Liver (tissue), 8 donors: ENCODE measurements at regions not wholly inside any gene's neighbourhood (a gene's known extent, or its start where the extent isn't known, plus 50 kb on each side); places are given as distances from the start of the nearest gene placed in this dataset.

Experiments
- DNase-seq: peaks from one replicate; pipeline ENCODE4 v3.0.0-alpha.2; 2017; ENCODE audit warnings: low spot score
- H3K27ac ChIP-seq, 2 donors: one replicate each; pipeline ENCODE4 v1.7.0; 2013; ENCODE audit warnings: inconsistent platforms in 2 of 2, low read length in 2 of 2, control low read depth in 1 of 2, low read depth in 1 of 2, mild to moderate bottlenecking in 1 of 2
- H3K27me3 ChIP-seq, 4 donors: one replicate each; pipeline versions ENCODE4 v1.6.1 to v1.7.0; 2013; ENCODE audit warnings: low read length in 3 of 4, inconsistent platforms in 1 of 4, mild to moderate bottlenecking in 1 of 4, moderate library complexity in 1 of 4; ENCODE audit not compliant: control insufficient read depth in 4 of 4, insufficient read depth in 4 of 4
- H3K36me3 ChIP-seq, 4 donors: one replicate each; pipeline versions ENCODE4 v1.6.1 to v1.7.0; 2013; ENCODE audit warnings: low read length in 3 of 4, mild to moderate bottlenecking in 3 of 4, low read depth in 1 of 4, moderate library complexity in 1 of 4; ENCODE audit not compliant: control insufficient read depth in 4 of 4, insufficient read depth in 3 of 4
- H3K4me1 ChIP-seq, 4 donors: one replicate each; pipeline versions ENCODE4 v1.6.1 to v1.7.0; 2013; ENCODE audit warnings: low read length in 3 of 4, mild to moderate bottlenecking in 3 of 4, moderate library complexity in 1 of 4; ENCODE audit not compliant: control insufficient read depth in 4 of 4, insufficient read depth in 4 of 4
- H3K4me3 ChIP-seq, 3 donors: one replicate each; pipeline versions ENCODE4 v1.6.1 to v1.7.0; 2013; ENCODE audit warnings: low read length in 3 of 3, control low read depth in 1 of 3, low read depth in 1 of 3, mild to moderate bottlenecking in 1 of 3
- H3K9ac ChIP-seq, 2 donors: one replicate each; pipeline ENCODE4 v1.7.0; 2013; ENCODE audit warnings: low read length in 2 of 2, mild to moderate bottlenecking in 2 of 2, moderate library complexity in 2 of 2, control low read depth in 1 of 2, low read depth in 1 of 2
- H3K9me3 ChIP-seq, 4 donors: one replicate each; pipeline versions ENCODE4 v1.6.1 to v1.7.0; 2013; ENCODE audit warnings: low read length in 3 of 4; ENCODE audit not compliant: control insufficient read depth in 4 of 4
- ATF3 ChIP-seq: IDR thresholded peaks from 2 replicates; pipeline ENCODE4 v1.6.1; 2016; ENCODE audit warnings: antibody characterized with exemption
- EGR1 ChIP-seq, 2 donors: IDR thresholded peaks; 2 replicates each; pipeline ENCODE4 v1.6.1; 2016 to 2018; ENCODE audit warnings: antibody characterized with exemption in 2 of 2, low read depth in 2 of 2
- GABPA ChIP-seq, 2 donors: IDR thresholded peaks in 1 of 2; conservative IDR thresholded peaks in 1 of 2; 2 replicates each; pipeline ENCODE4 v1.6.1; 2016; ENCODE audit warnings: antibody characterized with exemption in 2 of 2, mild to moderate bottlenecking in 1 of 2, moderate library complexity in 1 of 2
- HNF4A ChIP-seq, 2 donors: conservative IDR thresholded peaks; 2 replicates each; pipeline ENCODE4 v1.6.1; 2016; ENCODE audit warnings: antibody characterized with exemption in 2 of 2, mild to moderate bottlenecking in 2 of 2
- HNF4G ChIP-seq: IDR thresholded peaks from 2 replicates; pipeline ENCODE4 v1.6.1; 2016; ENCODE audit warnings: antibody characterized with exemption
- NR2F2 ChIP-seq: IDR thresholded peaks from 2 replicates; pipeline ENCODE4 v1.6.1; 2016; ENCODE audit warnings: antibody characterized with exemption
- RAD21 ChIP-seq, 2 donors: IDR thresholded peaks; 2 replicates each; pipeline ENCODE4 v1.6.1; 2016; ENCODE audit warnings: antibody characterized with exemption in 2 of 2, mild to moderate bottlenecking in 2 of 2
- REST ChIP-seq: IDR thresholded peaks from 2 replicates; pipeline ENCODE4 v1.6.1; 2016; ENCODE audit warnings: antibody characterized with exemption, mild to moderate bottlenecking
- RXRA ChIP-seq, 2 donors: IDR thresholded peaks; 2 replicates each; pipeline ENCODE4 v1.6.1; 2017 to 2018; ENCODE audit warnings: antibody characterized with exemption in 2 of 2, mild to moderate bottlenecking in 1 of 2
- TAF1 ChIP-seq: conservative IDR thresholded peaks from 2 replicates; pipeline ENCODE4 v1.6.1; 2016; ENCODE audit warnings: antibody characterized with exemption, mild to moderate bottlenecking
- WGBS: extraction: QIAGEN DNeasy Blood & Tissue Kit; methylation state at CpG from one replicate; pipeline ENCODE4 v1.1.7; 2013; 5-methylcytosine and 5-hydroxymethylcytosine counted together
- TF ChIP-seq, protein P1 (sequence below): IDR thresholded peaks from 2 replicates; pipeline ENCODE4 v1.6.1; 2016; ENCODE audit warnings: antibody characterized with exemption
- TF ChIP-seq, protein P2 (sequence below): IDR thresholded peaks from 2 replicates; pipeline ENCODE4 v1.6.1; 2016; ENCODE audit warnings: antibody characterized with exemption
- TF ChIP-seq, protein P3 (sequence below): fragments of 150-350 bp; IDR thresholded peaks from 2 replicates; pipeline ENCODE4 v1.5.1; 2017; ENCODE audit warnings: improper control_type of control experiment, low read depth, low read length; ENCODE audit not compliant: missing input control
- donor health status: healthy.
- donor health status: healthy.
- donor health status: healthy.
- donor health status: healthy.
- donor health status: healthy.

DNA sequence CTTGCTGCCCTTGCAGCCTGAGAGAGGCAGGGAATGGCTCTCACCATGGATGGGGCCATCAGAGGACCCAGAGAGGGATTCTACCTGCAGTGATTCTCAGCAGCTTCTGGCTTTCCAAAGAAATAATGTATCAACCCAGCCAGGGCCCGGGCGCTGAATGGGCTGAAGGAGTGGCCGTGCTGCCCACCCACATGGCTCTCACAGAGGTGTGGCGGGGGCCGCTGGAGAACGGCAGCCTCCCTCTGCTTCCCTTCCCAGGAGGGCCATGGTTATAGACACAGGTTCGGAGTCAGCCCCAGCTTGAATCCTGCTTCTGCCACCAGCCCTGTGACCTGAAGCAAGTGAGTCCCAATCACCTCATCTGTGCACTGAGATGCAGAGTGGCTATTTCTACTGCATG lies 82.7 kb downstream of the THAP12 start:
- Histone ChIP-seq H3K27me3 (no peaks in the 10 kb centered on the region), H3K9me3 (no peaks in the 10 kb centered on the region), H3K36me3 (no peaks in the 10 kb centered on the region), H3K4me1 (no peaks in the 10 kb centered on the region), H3K4me3 (no peak overlapping the region), H3K27ac (no peak overlapping the region), H3K9ac (no peak overlapping the region)
- no peak for DNase-seq
- TF ChIP-seq, protein P1, sequence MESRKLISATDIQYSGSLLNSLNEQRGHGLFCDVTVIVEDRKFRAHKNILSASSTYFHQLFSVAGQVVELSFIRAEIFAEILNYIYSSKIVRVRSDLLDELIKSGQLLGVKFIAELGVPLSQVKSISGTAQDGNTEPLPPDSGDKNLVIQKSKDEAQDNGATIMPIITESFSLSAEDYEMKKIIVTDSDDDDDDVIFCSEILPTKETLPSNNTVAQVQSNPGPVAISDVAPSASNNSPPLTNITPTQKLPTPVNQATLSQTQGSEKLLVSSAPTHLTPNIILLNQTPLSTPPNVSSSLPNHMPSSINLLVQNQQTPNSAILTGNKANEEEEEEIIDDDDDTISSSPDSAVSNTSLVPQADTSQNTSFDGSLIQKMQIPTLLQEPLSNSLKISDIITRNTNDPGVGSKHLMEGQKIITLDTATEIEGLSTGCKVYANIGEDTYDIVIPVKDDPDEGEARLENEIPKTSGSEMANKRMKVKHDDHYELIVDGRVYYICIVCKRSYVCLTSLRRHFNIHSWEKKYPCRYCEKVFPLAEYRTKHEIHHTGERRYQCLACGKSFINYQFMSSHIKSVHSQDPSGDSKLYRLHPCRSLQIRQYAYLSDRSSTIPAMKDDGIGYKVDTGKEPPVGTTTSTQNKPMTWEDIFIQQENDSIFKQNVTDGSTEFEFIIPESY, result no peak
- TF ChIP-seq NR2F2, result no peak
- no peak for TF ChIP-seq GABPA (IDR thresholded peaks at IDR 0.05 in 1 of 2, conservative IDR thresholded peaks at IDR 0.05 in 1 of 2)
- 96% methylated on average over 7 of the region's 7 CpGs for WGBS

DNA sequence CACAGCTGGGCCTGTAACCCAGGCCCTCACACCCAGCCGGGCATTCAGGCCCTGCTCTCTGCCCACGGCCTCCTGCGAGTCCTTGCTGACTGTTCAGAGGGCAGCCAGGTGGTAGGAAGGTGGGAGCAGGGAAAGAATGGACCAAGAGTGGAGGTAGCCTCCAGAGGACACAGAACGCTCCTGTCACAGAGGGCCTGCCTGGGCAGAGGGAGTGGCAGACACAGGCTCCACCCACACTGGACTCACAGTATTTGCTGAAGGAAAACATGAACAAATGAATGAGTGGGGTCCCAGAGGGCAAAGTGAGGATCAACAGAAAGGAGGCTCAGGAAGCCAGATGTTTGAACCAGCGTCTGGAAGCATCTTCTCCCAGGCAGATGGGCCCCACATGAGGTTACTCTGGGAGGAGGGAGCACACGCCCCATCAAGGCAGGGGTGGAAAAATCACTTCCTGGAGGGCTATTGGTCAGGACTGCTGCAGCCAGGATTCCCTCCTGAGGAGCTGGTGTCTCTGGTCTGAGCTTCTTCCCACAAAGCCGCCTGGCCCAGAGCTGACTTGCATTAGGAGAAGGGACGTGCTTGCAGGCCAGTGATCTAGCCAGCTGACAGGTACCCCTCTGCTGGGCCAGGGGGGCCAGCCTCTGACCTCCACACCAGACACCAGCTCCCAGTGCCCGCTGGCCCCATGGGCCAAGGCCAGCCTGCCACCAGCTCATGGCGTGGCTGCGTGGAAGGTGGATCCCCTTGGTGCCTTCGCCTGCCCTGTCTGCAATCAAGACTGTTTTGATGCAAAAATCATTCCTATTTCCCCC lies 84.0 kb downstream of the THAP12 start:
- no peak for DNase-seq
- no peaks in the 10 kb centered on the region for H3K36me3 ChIP-seq
- H3K4me1 ChIP-seq, result no peaks in the 10 kb centered on the region
- H3K9me3 ChIP-seq, result no peaks in the 10 kb centered on the region
- TF ChIP-seq GABPA (IDR thresholded peaks at IDR 0.05 in 1 of 2, conservative IDR thresholded peaks at IDR 0.05 in 1 of 2) (no peak), NR2F2 (no peak), EGR1 (IDR thresholded peaks at IDR 0.05; ENCODE audit: low read depth in 2 of 2) (no peak), RXRA (IDR thresholded peaks at IDR 0.05) (no peak), ATF3 (no peak), HNF4G (no peak), TAF1 (no peak), HNF4A (conservative IDR thresholded peaks at IDR 0.05) (no peak), RAD21 (IDR thresholded peaks at IDR 0.05) (no peak)
- TF ChIP-seq, protein P2, sequence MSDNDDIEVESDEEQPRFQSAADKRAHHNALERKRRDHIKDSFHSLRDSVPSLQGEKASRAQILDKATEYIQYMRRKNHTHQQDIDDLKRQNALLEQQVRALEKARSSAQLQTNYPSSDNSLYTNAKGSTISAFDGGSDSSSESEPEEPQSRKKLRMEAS, result no peak
- TF ChIP-seq, protein P3, sequence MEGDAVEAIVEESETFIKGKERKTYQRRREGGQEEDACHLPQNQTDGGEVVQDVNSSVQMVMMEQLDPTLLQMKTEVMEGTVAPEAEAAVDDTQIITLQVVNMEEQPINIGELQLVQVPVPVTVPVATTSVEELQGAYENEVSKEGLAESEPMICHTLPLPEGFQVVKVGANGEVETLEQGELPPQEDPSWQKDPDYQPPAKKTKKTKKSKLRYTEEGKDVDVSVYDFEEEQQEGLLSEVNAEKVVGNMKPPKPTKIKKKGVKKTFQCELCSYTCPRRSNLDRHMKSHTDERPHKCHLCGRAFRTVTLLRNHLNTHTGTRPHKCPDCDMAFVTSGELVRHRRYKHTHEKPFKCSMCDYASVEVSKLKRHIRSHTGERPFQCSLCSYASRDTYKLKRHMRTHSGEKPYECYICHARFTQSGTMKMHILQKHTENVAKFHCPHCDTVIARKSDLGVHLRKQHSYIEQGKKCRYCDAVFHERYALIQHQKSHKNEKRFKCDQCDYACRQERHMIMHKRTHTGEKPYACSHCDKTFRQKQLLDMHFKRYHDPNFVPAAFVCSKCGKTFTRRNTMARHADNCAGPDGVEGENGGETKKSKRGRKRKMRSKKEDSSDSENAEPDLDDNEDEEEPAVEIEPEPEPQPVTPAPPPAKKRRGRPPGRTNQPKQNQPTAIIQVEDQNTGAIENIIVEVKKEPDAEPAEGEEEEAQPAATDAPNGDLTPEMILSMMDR, result no peak
- no peak overlapping the region for H3K27ac ChIP-seq
- 91% methylated on average over 12 of the region's 12 CpGs for WGBS
- no peaks in the 10 kb centered on the region for H3K27me3 ChIP-seq
- H3K9ac ChIP-seq, result no peak overlapping the region
- no peak overlapping the region for H3K4me3 ChIP-seq

DNA sequence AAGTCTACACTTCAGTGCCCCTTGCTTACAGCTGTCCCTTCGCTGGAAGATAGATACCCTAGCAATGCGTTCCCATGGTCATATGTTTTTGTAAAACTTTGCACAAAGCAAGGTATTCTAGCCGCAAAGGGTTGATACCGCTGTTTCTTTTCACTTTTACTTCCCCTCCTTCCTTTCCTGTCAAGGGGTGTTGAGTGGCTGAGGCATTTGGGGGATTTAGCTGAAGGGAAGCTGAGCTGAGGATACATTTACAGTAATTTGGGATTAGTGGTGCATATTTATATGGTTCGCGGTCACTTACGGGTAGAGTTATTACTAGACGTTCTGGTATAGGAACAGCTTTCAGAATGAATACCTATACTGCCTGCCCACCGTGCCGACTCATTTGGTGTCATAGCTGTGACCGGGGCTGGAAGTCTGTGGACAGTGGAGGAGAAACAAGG lies 86.9 kb upstream of the WNT11 start:
- Histone ChIP-seq H3K9me3 (no peaks in the 10 kb centered on the region), H3K27me3 (no peaks in the 10 kb centered on the region), H3K4me3 (no peak overlapping the region), H3K36me3 (no peaks in the 10 kb centered on the region), H3K4me1 (no peaks in the 10 kb centered on the region), H3K9ac (no peak overlapping the region), H3K27ac (no peak overlapping the region)
- 82% methylated on average over 11 of the region's 11 CpGs for WGBS
- TF ChIP-seq RXRA (IDR thresholded peaks at IDR 0.05) (no peak), GABPA (IDR thresholded peaks at IDR 0.05 in 1 of 2, conservative IDR thresholded peaks at IDR 0.05 in 1 of 2) (no peak), TAF1 (no peak), REST (no peak), RAD21 (IDR thresholded peaks at IDR 0.05) (no peak), ATF3 (no peak)
- TF ChIP-seq, protein P2, result no peak
- DNase-seq, result no peak
